WI38 (cell line): ENCODE measurements at regions not wholly inside any gene's neighbourhood (a gene's known extent, or its start where the extent isn't known, plus 50 kb on each side); places are given as distances from the start of the nearest gene placed in this dataset.
A peak's percentile ranks its signal among the peaks of the same experiment; 100 is the strongest.

Experiments
- H3K4me3 ChIP-seq: 2 replicates; pipeline ENCODE4 v1.5.1; 2011; ENCODE audit warnings: low read depth, mild to moderate bottlenecking, control low read depth, low read length
- CTCF ChIP-seq: IDR thresholded peaks from 2 replicates; pipeline ENCODE4 v1.5.1; 2012; ENCODE audit warnings: low read depth, mild to moderate bottlenecking, control low read depth, low read length

DNA sequence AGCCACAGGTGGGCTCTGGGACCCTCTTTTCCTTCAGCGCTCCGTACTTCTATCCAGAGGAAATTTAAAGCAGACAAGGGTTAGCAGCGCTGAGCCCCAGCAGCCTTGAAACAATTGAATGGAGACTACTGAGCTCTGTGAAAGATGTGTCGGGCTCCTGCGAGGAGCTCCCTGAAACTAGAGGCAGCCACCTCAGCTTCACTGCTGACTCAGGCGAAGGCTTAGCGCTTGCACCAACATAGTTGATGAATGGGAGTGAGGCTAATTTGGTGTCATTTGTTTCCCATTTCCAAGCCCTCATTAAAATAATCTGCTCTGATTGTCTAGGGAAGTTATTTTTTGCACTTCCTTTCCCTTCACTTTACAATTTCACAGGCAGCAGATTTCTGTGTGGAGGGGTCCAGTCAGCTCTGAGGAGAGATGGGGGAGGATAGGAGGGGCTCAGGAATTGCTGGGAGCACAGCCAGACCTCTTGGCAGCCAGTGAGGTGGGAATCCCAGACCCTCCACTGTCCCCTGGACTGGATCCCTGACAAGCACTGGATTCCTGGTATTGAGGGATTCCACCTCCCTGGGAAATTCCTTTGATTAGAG lies 398.9 kb upstream of the PLXNA2 start:
- no peak overlapping the region for H3K4me3 ChIP-seq
- no peak for TF ChIP-seq CTCF

- H3K4me3 ChIP-seq, result no peak overlapping the region
- TF ChIP-seq CTCF, result no peak
Observed at GRCh38 chr1:208644401-208645160, 400.4 kb upstream of the PLXNA2 start.

GRCh38 chr1:208646431-208646830 lies 402.2 kb upstream of the PLXNA2 start:
- no peak overlapping the region for H3K4me3 ChIP-seq
- TF ChIP-seq CTCF, result no peak

DNA sequence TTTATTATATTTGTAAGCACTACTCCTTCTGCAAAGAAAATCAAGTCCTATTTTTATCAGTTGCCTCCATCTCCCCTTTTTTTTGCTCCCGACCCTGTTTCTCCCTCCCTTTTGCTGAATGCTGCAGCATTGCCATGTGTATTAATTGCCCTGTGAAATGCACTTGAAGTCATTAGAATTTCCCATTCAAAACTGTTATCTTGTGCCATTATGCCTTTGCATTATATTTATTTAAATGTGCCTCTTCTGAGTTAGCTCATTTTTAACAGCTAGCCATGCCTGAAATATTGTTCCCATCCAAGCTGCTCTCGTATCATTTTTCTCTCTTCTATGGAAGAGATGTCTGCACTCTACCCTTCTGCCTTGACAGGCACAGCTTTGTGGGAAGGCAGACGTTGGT lies 404.0 kb upstream of the PLXNA2 start:
- H3K4me3 ChIP-seq, result no peak overlapping the region
- TF ChIP-seq CTCF, result no peak

GRCh38 chr1:208652296-208653160 lies 408.3 kb upstream of the PLXNA2 start:
- H3K4me3 ChIP-seq, result no peak overlapping the region
- peak; percentile 66 for TF ChIP-seq CTCF

- no peak for TF ChIP-seq CTCF
Observed at GRCh38 chr1:208653426-208653825, 409.2 kb upstream of the PLXNA2 start.

More at GRCh38 chr1:208653426-208653825, 409.2 kb upstream of the PLXNA2 start:
- H3K4me3 ChIP-seq, result no peak overlapping the region
